H1 (cell line): ENCODE measurements at regions not wholly inside any gene's neighbourhood (a gene's known extent, or its start where the extent isn't known, plus 50 kb on each side); places are given as distances from the start of the nearest gene placed in this dataset.

Source experiments
- CREB1 ChIP-seq: IDR thresholded peaks from 2 replicates; pipeline ENCODE4 v1.6.1; 2012; ENCODE audit warnings: inconsistent platforms
- E2F6 ChIP-seq: IDR thresholded peaks from 2 replicates; pipeline ENCODE4 v1.6.1; 2012; ENCODE audit warnings: inconsistent platforms
- SIX5 ChIP-seq: IDR thresholded peaks from 2 replicates; pipeline ENCODE4 v1.6.1; 2011; ENCODE audit warnings: mild to moderate bottlenecking, low read depth, low read length
- SP1 ChIP-seq: IDR thresholded peaks from 2 replicates; pipeline ENCODE4 v1.6.1; 2011; ENCODE audit warnings: low read depth, low read length
- SP2 ChIP-seq: IDR thresholded peaks from 2 replicates; pipeline ENCODE4 v1.6.1; 2012; ENCODE audit warnings: mild to moderate bottlenecking, low read length, inconsistent platforms
- TAF1 ChIP-seq: IDR thresholded peaks from 2 replicates; pipeline ENCODE4 v1.6.1; 2011; ENCODE audit warnings: mild to moderate bottlenecking, low read depth, low read length
- YY1 ChIP-seq: IDR thresholded peaks from 2 replicates; pipeline ENCODE4 v1.6.1; 2011; ENCODE audit warnings: low read depth, mild to moderate bottlenecking, low read length

GRCh38 chr14:98908050-98908449 lies 363.9 kb downstream of the BCL11B start (continued):
- TF ChIP-seq CREB1 (no peak), SP2 (no peak), E2F6 (no peak), SP1 (no peak), SIX5 (no peak), YY1 (no peak), TAF1 (no peak)
